Smooth muscle cell (in vitro differentiated cells): ENCODE measurements at regions not wholly inside any gene's neighbourhood (a gene's known extent, or its start where the extent isn't known, plus 50 kb on each side); places are given as distances from the start of the nearest gene placed in this dataset.
A peak's percentile ranks its signal among the peaks of the same experiment; 100 is the strongest.

ENCODE experiments used
- DNase-seq: peaks from one replicate; lab custom pipeline; 2025; ENCODE audit not compliant: unreplicated experiment; lab: John Stamatoyannopoulos, UW
- H2AFZ ChIP-seq: fragments of 200-600 bp; sonication (generic); 2 replicates; pipeline ENCODE4 v1.6.0; 2016; ENCODE audit warnings: antibody characterized with exemption, low read depth, mild to moderate bottlenecking
- H3F3A ChIP-seq: fragments of 200-600 bp; sonication (generic); 2 replicates; pipeline ENCODE4 v1.6.0; 2017; ENCODE audit warnings: antibody characterized with exemption, low read depth
- H3K27ac ChIP-seq: fragments of 200-600 bp; sonication (generic); 2 replicates; pipeline ENCODE4 v1.5.1; 2016; ENCODE audit warnings: low read depth, mild to moderate bottlenecking
- H3K27me3 ChIP-seq: fragments of 200-600 bp; sonication (generic); 2 replicates; pipeline ENCODE4 v1.6.1; 2016; ENCODE audit warnings: low read depth, mild to moderate bottlenecking
- H3K36me3 ChIP-seq: fragments of 200-600 bp; sonication (generic); 2 replicates; pipeline ENCODE4 v1.5.1; 2016; ENCODE audit warnings: low read depth
- H3K4me1 ChIP-seq: fragments of 200-600 bp; sonication (generic); 2 replicates; pipeline ENCODE4 v1.5.1; 2016; ENCODE audit warnings: low read depth
- H3K4me2 ChIP-seq: fragments of 200-600 bp; sonication (generic); 2 replicates; pipeline ENCODE4 v1.6.0; 2016; ENCODE audit warnings: mild to moderate bottlenecking
- H3K4me3 ChIP-seq: fragments of 200-600 bp; sonication (generic); 2 replicates; pipeline ENCODE4 v1.5.1; 2016; ENCODE audit warnings: mild to moderate bottlenecking
- H3K79me2 ChIP-seq: fragments of 200-600 bp; sonication (generic); 2 replicates; pipeline ENCODE4 v1.6.0; 2016; ENCODE audit warnings: low read depth, mild to moderate bottlenecking
- H3K9ac ChIP-seq: fragments of 200-600 bp; sonication (generic); 2 replicates; pipeline ENCODE4 v1.6.0; 2016; ENCODE audit warnings: low read depth
- H3K9me3 ChIP-seq: fragments of 200-600 bp; sonication (generic); replicated peaks from 2 replicates; pipeline ENCODE4 v1.5.1; 2016; ENCODE audit warnings: low read depth
- H4K20me1 ChIP-seq: fragments of 200-600 bp; sonication (generic); 2 replicates; pipeline ENCODE4 v1.6.0; 2016; ENCODE audit warnings: low read depth
- whole genome bisulfite sequencing: methylation state at CpG from one replicate; pipeline ENCODE4 v1.1.7; 2016; ENCODE audit warnings: low lambda C conversion rate; 5-methylcytosine and 5-hydroxymethylcytosine counted together
- TF ChIP-seq, protein P1 (sequence below): fragments of 200-600 bp; sonication (generic); IDR thresholded peaks from 2 replicates; pipeline ENCODE4 v1.5.1; 2017; ENCODE audit warnings: borderline replicate concordance, mild to moderate bottlenecking, antibody characterized with exemption; ENCODE audit not compliant: insufficient read depth, poor library complexity, severe bottlenecking

DNA sequence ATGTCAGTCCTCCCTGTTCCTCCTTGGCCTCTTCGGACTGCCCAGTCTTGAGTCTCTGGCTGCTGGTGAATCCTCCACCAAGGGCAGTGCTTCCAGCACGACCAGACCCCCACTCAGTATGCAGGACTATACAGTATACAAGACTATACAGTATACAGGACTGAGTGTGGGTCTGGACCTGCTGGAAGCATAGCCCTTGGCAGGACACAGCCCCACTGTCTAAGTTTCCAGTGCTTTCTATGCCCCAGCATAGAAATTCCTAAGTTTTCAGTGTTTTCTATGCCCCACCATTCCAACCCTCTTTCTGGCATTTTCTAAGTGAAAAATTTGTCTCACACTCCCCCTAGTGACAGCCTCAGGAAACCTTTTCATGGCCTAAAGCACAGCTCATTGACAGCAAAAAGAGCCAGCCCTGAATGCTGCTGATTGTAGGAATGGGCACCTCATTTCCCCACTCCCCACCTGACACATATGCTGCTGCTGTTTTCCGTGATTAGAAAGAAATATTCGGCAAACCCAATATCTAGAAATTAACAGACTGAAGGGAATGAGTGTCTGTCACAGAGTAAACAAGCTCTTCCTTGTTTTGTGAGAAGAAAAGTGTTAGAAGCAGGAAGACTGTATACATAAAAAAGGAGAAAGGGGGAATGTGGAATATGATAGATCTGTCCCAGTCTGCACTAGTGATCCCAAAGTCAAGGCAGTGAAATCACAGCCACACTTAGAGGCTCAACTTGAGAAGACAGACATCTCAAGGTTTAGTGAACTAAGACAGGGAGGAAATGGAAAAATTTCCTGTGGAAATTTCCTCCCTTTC, 206.9 kb downstream of the IBTK start:
- no peak overlapping the region for H3K4me3 ChIP-seq
- TF ChIP-seq, protein P1, sequence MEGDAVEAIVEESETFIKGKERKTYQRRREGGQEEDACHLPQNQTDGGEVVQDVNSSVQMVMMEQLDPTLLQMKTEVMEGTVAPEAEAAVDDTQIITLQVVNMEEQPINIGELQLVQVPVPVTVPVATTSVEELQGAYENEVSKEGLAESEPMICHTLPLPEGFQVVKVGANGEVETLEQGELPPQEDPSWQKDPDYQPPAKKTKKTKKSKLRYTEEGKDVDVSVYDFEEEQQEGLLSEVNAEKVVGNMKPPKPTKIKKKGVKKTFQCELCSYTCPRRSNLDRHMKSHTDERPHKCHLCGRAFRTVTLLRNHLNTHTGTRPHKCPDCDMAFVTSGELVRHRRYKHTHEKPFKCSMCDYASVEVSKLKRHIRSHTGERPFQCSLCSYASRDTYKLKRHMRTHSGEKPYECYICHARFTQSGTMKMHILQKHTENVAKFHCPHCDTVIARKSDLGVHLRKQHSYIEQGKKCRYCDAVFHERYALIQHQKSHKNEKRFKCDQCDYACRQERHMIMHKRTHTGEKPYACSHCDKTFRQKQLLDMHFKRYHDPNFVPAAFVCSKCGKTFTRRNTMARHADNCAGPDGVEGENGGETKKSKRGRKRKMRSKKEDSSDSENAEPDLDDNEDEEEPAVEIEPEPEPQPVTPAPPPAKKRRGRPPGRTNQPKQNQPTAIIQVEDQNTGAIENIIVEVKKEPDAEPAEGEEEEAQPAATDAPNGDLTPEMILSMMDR, result peak; percentile 77
- no peaks in the 10 kb centered on the region for H3K9me3 ChIP-seq
- H2AFZ ChIP-seq, result peak overlapping the region; percentile 6
- H3K4me1 ChIP-seq, result no peaks in the 10 kb centered on the region
- H3K27ac ChIP-seq, result peak overlapping the region; percentile 3
- H4K20me1 ChIP-seq, result no peaks in the 10 kb centered on the region
- WGBS, result 39% methylated on average over 4 of the region's 4 CpGs
- peak; percentile 5 for DNase-seq
- H3K79me2 ChIP-seq, result no peaks in the 10 kb centered on the region
- H3K27me3 ChIP-seq, result no peaks in the 10 kb centered on the region
- no peaks in the 10 kb centered on the region for H3K36me3 ChIP-seq
- no peak overlapping the region for H3K9ac ChIP-seq
- no peaks in the 10 kb centered on the region for H3F3A ChIP-seq
- H3K4me2 ChIP-seq, result peak overlapping the region; percentile 41

DNA sequence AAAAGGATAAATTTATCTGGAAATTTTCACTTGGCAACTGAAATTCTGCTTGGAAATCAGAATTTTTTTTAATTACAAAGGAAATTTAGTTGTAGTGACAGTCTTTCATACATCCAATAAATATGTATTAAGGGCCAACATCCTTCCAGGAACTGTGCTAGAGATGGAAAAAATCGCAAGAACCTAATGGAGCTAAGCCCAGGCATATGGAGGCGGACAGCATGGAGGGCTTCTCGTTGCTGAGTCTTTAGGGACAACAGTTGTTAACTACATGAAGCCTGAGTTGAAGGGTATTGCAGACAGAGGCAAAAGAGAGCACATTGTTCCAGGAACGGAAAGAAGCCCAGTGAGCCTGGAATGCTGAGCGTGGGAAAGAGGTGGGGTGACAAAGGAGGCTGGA, 208.9 kb downstream of the IBTK start:
- WGBS, result 91% methylated on average over 5 of the region's 5 CpGs
- Histone ChIP-seq H3K9ac (no peak overlapping the region), H3K36me3 (no peaks in the 10 kb centered on the region), H3K4me2 (no peak overlapping the region), H2AFZ (no peak overlapping the region), H3K27me3 (no peaks in the 10 kb centered on the region), H4K20me1 (no peaks in the 10 kb centered on the region), H3K4me3 (no peak overlapping the region), H3K9me3 (no peaks in the 10 kb centered on the region), H3K4me1 (no peaks in the 10 kb centered on the region), H3K79me2 (no peaks in the 10 kb centered on the region), H3F3A (no peaks in the 10 kb centered on the region), H3K27ac (no peak overlapping the region)
- TF ChIP-seq, protein P1, result no peak
- DNase-seq, result no peak

DNA sequence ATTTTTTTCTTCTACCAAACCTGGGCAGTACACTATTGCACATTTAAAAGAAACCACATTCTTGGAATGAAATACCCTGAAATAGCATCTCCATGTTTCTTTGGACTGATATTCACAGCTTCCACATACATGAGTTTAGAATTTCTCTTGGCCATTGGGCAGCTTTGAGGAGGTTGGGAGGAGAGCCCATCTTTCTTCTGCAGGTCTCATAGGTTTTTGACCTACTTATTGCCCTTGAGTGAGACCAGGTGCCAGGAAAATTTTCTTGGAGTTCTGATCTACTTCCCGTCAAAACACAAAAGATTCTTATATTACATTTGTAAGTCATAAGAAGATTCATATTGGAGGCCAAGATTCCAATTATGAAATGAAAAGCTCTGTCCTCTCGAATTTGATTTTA, 212.0 kb downstream of the IBTK start:
- TF ChIP-seq, protein P1, result no peak
- Histone ChIP-seq H4K20me1 (no peaks in the 10 kb centered on the region), H2AFZ (no peak overlapping the region), H3K4me2 (no peak overlapping the region), H3K27ac (no peak overlapping the region), H3F3A (no peaks in the 10 kb centered on the region), H3K9ac (no peak overlapping the region), H3K4me3 (no peak overlapping the region), H3K36me3 (no peaks in the 10 kb centered on the region), H3K79me2 (no peaks in the 10 kb centered on the region), H3K9me3 (no peaks in the 10 kb centered on the region), H3K4me1 (no peaks in the 10 kb centered on the region), H3K27me3 (no peaks in the 10 kb centered on the region)
- DNase-seq, result no peak
- 96% methylated on average over 2 of the region's 2 CpGs for WGBS

DNA sequence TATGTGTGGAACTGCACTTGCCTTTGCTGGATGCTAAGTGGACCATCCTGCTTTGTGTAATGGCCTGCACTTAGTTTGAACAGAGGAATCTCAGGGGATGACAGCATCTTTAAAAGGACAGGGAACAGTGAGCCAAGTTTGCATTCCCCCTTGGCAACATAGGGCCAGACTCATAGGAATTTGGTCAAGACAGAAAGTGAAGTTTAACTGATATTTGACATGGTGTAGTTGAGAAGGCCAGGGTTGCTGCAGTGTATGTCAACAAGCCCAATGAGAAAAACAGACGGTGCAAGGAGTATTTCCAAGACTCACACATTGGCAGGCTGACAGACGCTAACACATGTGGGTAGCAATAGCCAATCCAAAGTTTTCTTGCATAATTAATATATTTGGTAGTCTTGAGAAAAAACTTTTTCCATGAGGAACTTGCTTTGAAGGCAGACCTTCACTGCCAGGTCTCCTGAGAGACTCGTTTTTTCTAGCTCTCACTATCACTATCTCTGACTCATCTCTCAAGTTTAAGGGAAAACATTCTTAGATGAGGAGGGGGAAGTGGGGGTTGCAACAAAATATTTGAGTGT, 213.8 kb downstream of the IBTK start:
- H3F3A ChIP-seq, result no peaks in the 10 kb centered on the region
- no peak overlapping the region for H3K9ac ChIP-seq
- H3K27me3 ChIP-seq, result no peaks in the 10 kb centered on the region
- peak overlapping the region; percentile 17 for H2AFZ ChIP-seq
- H3K36me3 ChIP-seq, result no peaks in the 10 kb centered on the region
- no peak overlapping the region for H3K4me2 ChIP-seq
- H3K9me3 ChIP-seq, result no peaks in the 10 kb centered on the region
- no peak for DNase-seq
- TF ChIP-seq, protein P1, result no peak
- H3K27ac ChIP-seq, result no peak overlapping the region
- H3K79me2 ChIP-seq, result no peaks in the 10 kb centered on the region
- no peaks in the 10 kb centered on the region for H3K4me1 ChIP-seq
- WGBS, result 63% methylated on average over 3 of the region's 3 CpGs
- no peaks in the 10 kb centered on the region for H4K20me1 ChIP-seq
- no peak overlapping the region for H3K4me3 ChIP-seq
